H9 (cell line): ENCODE measurements at regions not wholly inside any gene's neighbourhood (a gene's known extent, or its start where the extent isn't known, plus 50 kb on each side); places are given as distances from the start of the nearest gene placed in this dataset.
A peak's percentile ranks its signal among the peaks of the same experiment; 100 is the strongest.

Experiments
- DNase-seq: peaks from one replicate; pipeline ENCODE4 v3.0.0-alpha.2; 2017
- H2AFZ ChIP-seq: one replicate; pipeline ENCODE4 v1.6.1; 2013; ENCODE audit warnings: mild to moderate bottlenecking, low read length, control low read depth, moderate library complexity
- H2AK5ac ChIP-seq: 2 replicates; pipeline ENCODE4 v1.6.1; 2013; ENCODE audit warnings: low read length, control low read depth, mixed read lengths; ENCODE audit not compliant: insufficient read length
- H2BK120ac ChIP-seq: one replicate; pipeline ENCODE4 v1.6.1; 2013; ENCODE audit warnings: low read depth, mild to moderate bottlenecking, low read length, control low read depth, inconsistent platforms; ENCODE audit not compliant: poor library complexity, severe bottlenecking
- H2BK12ac ChIP-seq: 2 replicates; pipeline ENCODE4 v1.6.1; 2013; ENCODE audit warnings: low read length, control low read depth, mixed read lengths, low read depth; ENCODE audit not compliant: insufficient read length
- H2BK15ac ChIP-seq: 2 replicates; pipeline ENCODE4 v1.6.1; 2013; ENCODE audit warnings: low read depth, low read length, control low read depth
- H2BK20ac ChIP-seq: one replicate; pipeline ENCODE4 v1.6.1; 2013; ENCODE audit warnings: low read depth, mild to moderate bottlenecking, low read length, control low read depth, inconsistent platforms; ENCODE audit not compliant: poor library complexity, severe bottlenecking
- H2BK5ac ChIP-seq: 2 replicates; pipeline ENCODE4 v1.6.1; 2013; ENCODE audit warnings: low read length, control low read depth, mixed read lengths; ENCODE audit not compliant: insufficient read length
- H3K14ac ChIP-seq: 2 replicates; pipeline ENCODE4 v1.6.1; 2013; ENCODE audit warnings: low read length, control low read depth; ENCODE audit not compliant: insufficient read depth
- H3K18ac ChIP-seq: 2 replicates; pipeline ENCODE4 v1.6.1; 2013; ENCODE audit warnings: low read depth, mild to moderate bottlenecking, mixed read lengths, low read length, control low read depth; ENCODE audit not compliant: insufficient read length
- H3K23ac ChIP-seq: 2 replicates; pipeline ENCODE4 v1.6.1; 2013; ENCODE audit warnings: low read length, control low read depth, mixed read lengths, low read depth; ENCODE audit not compliant: insufficient read length
- H3K23me2 ChIP-seq: 2 replicates; pipeline ENCODE4 v1.6.1; 2013; ENCODE audit warnings: low read depth, mild to moderate bottlenecking, mixed read lengths, low read length, control low read depth; ENCODE audit not compliant: insufficient read length, poor library complexity, severe bottlenecking
- H3K27ac ChIP-seq: 2 replicates; pipeline ENCODE4 v1.5.1; 2013; ENCODE audit warnings: low read length, control low read depth, mixed read lengths, low read depth; ENCODE audit not compliant: insufficient read length
- H3K27me3 ChIP-seq: 2 replicates; pipeline ENCODE4 v1.6.1; 2013; ENCODE audit warnings: low read length, control low read depth, inconsistent platforms; ENCODE audit not compliant: insufficient read depth
- H3K4ac ChIP-seq: 2 replicates; pipeline ENCODE4 v1.6.1; 2013; ENCODE audit warnings: low read depth, mild to moderate bottlenecking, control low read depth, inconsistent platforms, low read length, moderate library complexity
- H3K4me1 ChIP-seq: 2 replicates; pipeline ENCODE4 v1.6.1; 2013; ENCODE audit warnings: low read length, control low read depth, inconsistent platforms; ENCODE audit not compliant: insufficient read depth
- H3K4me2 ChIP-seq: 2 replicates; pipeline ENCODE4 v1.6.1; 2013; ENCODE audit warnings: low read length, control low read depth, mixed read lengths; ENCODE audit not compliant: insufficient read length, insufficient read depth
- H3K56ac ChIP-seq: 2 replicates; pipeline ENCODE4 v1.6.1; 2013; ENCODE audit warnings: low read depth, mild to moderate bottlenecking, mixed read lengths, low read length, control low read depth; ENCODE audit not compliant: insufficient read length
- H3K79me1 ChIP-seq: 2 replicates; pipeline ENCODE4 v1.6.1; 2013; ENCODE audit warnings: low read depth, mild to moderate bottlenecking, moderate library complexity, low read length, control low read depth, inconsistent platforms; ENCODE audit not compliant: insufficient read depth, poor library complexity, severe bottlenecking
- H3K79me2 ChIP-seq: 2 replicates; pipeline ENCODE4 v1.6.1; 2013; ENCODE audit warnings: low read length, control low read depth, inconsistent platforms; ENCODE audit not compliant: insufficient read depth
- H3K9ac ChIP-seq: 2 replicates; pipeline ENCODE4 v1.6.1; 2013; ENCODE audit warnings: low read length, control low read depth, mixed read lengths; ENCODE audit not compliant: insufficient read length; ENCODE audit errors: extremely low read depth
- H3K9me3 ChIP-seq: one replicate; pipeline ENCODE4 v1.6.1; 2013; ENCODE audit warnings: low read depth, low read length, inconsistent platforms; ENCODE audit not compliant: control insufficient read depth
- H3T11ph ChIP-seq: one replicate; pipeline ENCODE4 v1.6.1; 2013; ENCODE audit warnings: mild to moderate bottlenecking, low read length, control low read depth, inconsistent platforms
- H4K20me1 ChIP-seq: one replicate; pipeline ENCODE4 v1.6.1; 2013; ENCODE audit not compliant: control insufficient read depth, insufficient read length, insufficient read depth
- H4K5ac ChIP-seq: 2 replicates; pipeline ENCODE4 v1.6.1; 2013; ENCODE audit warnings: low read depth, mild to moderate bottlenecking, mixed read lengths, low read length, control low read depth; ENCODE audit not compliant: insufficient read length
- H4K8ac ChIP-seq: replicated peaks from 2 replicates; pipeline ENCODE4 v1.6.1; 2013; ENCODE audit warnings: low read length, control low read depth, mixed read lengths, low read depth; ENCODE audit not compliant: insufficient read length
- H4K91ac ChIP-seq: 2 replicates; pipeline ENCODE4 v1.6.1; 2013; ENCODE audit warnings: low read depth, mild to moderate bottlenecking, moderate library complexity, mixed read lengths, low read length, control low read depth; ENCODE audit not compliant: insufficient read length
- H3K27ac Mint-ChIP-seq, 3 experiments: 2 replicates in 2 of 3; 3 replicates in 1 of 3; pipeline ENCODE4 v1.8.0; 2020 to 2021; ENCODE audit warnings: mixed read lengths in 3 of 3, mild to moderate bottlenecking in 1 of 3, moderate library complexity in 1 of 3
- H3K27me3 Mint-ChIP-seq: 2 replicates; pipeline ENCODE4 v1.8.0; 2021; ENCODE audit warnings: low read depth, mild to moderate bottlenecking, moderate library complexity, mixed read lengths
- H3K36me3 Mint-ChIP-seq, 3 experiments: 2 replicates in 2 of 3; 3 replicates in 1 of 3; pipeline ENCODE4 v1.8.0; 2020 to 2021; ENCODE audit warnings: low read depth in 3 of 3, mixed read lengths in 3 of 3; ENCODE audit not compliant: insufficient read depth in 1 of 3
- H3K4me1 Mint-ChIP-seq, 2 experiments: 2 replicates each; pipeline ENCODE4 v1.8.0; 2020; ENCODE audit warnings: mixed read lengths in 2 of 2
- H3K4me3 Mint-ChIP-seq, 2 experiments: 2 replicates in 1 of 2; 3 replicates in 1 of 2; pipeline ENCODE4 v1.8.0; 2020 to 2021; ENCODE audit warnings: mild to moderate bottlenecking in 2 of 2, mixed read lengths in 2 of 2, moderate library complexity in 1 of 2
- H3K9me3 Mint-ChIP-seq, 2 experiments: 2 replicates in 1 of 2; 3 replicates in 1 of 2; pipeline ENCODE4 v1.8.0; 2020; ENCODE audit warnings: mild to moderate bottlenecking in 2 of 2, mixed read lengths in 2 of 2, moderate library complexity in 1 of 2
- WGBS: extraction: QIAGEN DNeasy Blood & Tissue Kit; methylation state at CpG from one replicate; pipeline ENCODE4 v1.1.7; 2013; ENCODE audit warnings: missing lambda C conversion rate, low lambda C conversion rate, mixed read lengths; ENCODE audit not compliant: insufficient read length; ENCODE audit errors: extremely low coverage; 5-methylcytosine and 5-hydroxymethylcytosine counted together
- TF ChIP-seq, protein P1 (sequence below): fragments of 200-600 bp; sonication (generic); conservative IDR thresholded peaks from 3 replicates; pipeline ENCODE4 v1.8.0; 2021; ENCODE audit warnings: antibody characterized with exemption, mild to moderate bottlenecking

DNA sequence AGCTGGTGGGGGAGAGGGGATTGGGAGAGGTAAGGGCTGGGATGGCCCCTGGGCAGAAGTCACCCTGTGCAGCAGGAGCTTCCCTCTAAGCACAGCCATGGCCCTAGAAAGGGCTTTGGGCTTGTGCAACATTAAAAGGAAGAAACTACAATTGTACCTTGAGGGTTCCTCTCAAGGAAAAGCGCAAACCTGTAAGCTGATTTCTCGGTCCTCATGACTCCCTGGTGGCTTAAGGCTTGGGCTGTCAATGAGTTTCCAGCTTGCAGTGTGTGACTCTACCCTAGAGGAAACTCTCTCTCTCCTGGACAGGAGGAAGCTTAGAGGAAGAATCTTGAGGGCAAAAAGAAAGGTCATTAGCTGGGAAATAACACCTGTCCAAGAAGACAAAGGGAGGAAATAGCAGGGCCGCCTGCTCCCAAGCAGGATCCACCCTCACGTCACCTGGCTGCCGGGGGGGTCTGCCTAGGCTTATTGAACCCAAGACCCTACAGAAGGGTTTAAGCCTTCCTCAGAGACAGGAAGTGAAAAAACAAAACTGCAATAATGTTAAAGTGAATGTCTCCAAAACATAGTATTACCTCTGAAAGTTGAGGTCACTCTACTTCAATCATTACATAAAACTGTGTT, 112.5 kb downstream of the WDR11 start:
- H3K27ac ChIP-seq: no peak overlapping the region
- H2BK120ac ChIP-seq: no peak overlapping the region
- no peak overlapping the region; a peak in 1 of 5 replicates for H3K4me3 Mint-ChIP-seq
- no peak overlapping the region for H2BK5ac ChIP-seq
- H3K4me1 Mint-ChIP-seq: peaks cover 15 to 16% of the 10 kb centered on the region in 2 experiments
- H3K79me1 ChIP-seq: no peaks in the 10 kb centered on the region
- H3K9me3 ChIP-seq: no peaks in the 10 kb centered on the region
- H3K4me2 ChIP-seq: no peak overlapping the region
- H2BK20ac ChIP-seq: no peak overlapping the region
- H4K91ac ChIP-seq: no peak overlapping the region
- no peaks in the 10 kb centered on the region for H3K79me2 ChIP-seq
- H3K27me3 Mint-ChIP-seq: peaks cover 14% of the 10 kb centered on the region
- no peak overlapping the region for H3T11ph ChIP-seq
- H3K27ac Mint-ChIP-seq: peak overlapping the region in 1 of 3 experiments; percentile 75; a peak in 1 of 7 replicates
- no CpG with 5 or more reads among the region's 5 CpGs for WGBS
- no peaks in the 10 kb centered on the region for H3K27me3 ChIP-seq
- DNase-seq: no peak
- TF ChIP-seq, protein P1, sequence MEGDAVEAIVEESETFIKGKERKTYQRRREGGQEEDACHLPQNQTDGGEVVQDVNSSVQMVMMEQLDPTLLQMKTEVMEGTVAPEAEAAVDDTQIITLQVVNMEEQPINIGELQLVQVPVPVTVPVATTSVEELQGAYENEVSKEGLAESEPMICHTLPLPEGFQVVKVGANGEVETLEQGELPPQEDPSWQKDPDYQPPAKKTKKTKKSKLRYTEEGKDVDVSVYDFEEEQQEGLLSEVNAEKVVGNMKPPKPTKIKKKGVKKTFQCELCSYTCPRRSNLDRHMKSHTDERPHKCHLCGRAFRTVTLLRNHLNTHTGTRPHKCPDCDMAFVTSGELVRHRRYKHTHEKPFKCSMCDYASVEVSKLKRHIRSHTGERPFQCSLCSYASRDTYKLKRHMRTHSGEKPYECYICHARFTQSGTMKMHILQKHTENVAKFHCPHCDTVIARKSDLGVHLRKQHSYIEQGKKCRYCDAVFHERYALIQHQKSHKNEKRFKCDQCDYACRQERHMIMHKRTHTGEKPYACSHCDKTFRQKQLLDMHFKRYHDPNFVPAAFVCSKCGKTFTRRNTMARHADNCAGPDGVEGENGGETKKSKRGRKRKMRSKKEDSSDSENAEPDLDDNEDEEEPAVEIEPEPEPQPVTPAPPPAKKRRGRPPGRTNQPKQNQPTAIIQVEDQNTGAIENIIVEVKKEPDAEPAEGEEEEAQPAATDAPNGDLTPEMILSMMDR: no peak
- H2AFZ ChIP-seq: no peak overlapping the region
- H3K23ac ChIP-seq: no peak overlapping the region
- H3K4me1 ChIP-seq: peaks cover 2% of the 10 kb centered on the region; the same call in 1 of the 2 replicates
- H2AK5ac ChIP-seq: no peak overlapping the region
- H3K56ac ChIP-seq: no peak overlapping the region
- H4K5ac ChIP-seq: no peak overlapping the region
- no peak overlapping the region for H3K18ac ChIP-seq
- no peaks in the 10 kb centered on the region for H3K9me3 Mint-ChIP-seq
- no peak overlapping the region for H4K8ac ChIP-seq
- H4K20me1 ChIP-seq: no peaks in the 10 kb centered on the region
- H3K9ac ChIP-seq: no peak overlapping the region
- no peak overlapping the region for H2BK12ac ChIP-seq
- no peaks in the 10 kb centered on the region for H3K23me2 ChIP-seq
- no peaks in the 10 kb centered on the region for H3K36me3 Mint-ChIP-seq
- no peak overlapping the region; the same call in 1 of the 2 replicates for H3K14ac ChIP-seq
- no peak overlapping the region for H2BK15ac ChIP-seq
- H3K4ac ChIP-seq: no peak overlapping the region
